ENCODE measurements at regions not wholly inside any gene's neighbourhood (a gene's known extent, or its start where the extent isn't known, plus 50 kb on each side); places are given as distances from the start of the nearest gene placed in this dataset.

- no peaks in the 10 kb centered on the region for H3K9me3 Mint-ChIP-seq
- H3K27me3 Mint-ChIP-seq (ENCODE audit: low read depth), result no peaks in the 10 kb centered on the region
- no peak for DNase-seq (ENCODE audit: low read depth, low spot score)
- no peaks in the 10 kb centered on the region for H3K36me3 Mint-ChIP-seq (ENCODE audit: low read depth)
- H3K4me3 Mint-ChIP-seq, result no peak overlapping the region
- H3K27ac Mint-ChIP-seq (ENCODE audit: unreplicated experiment), result no peak overlapping the region
- H3K4me1 Mint-ChIP-seq, result no peaks in the 10 kb centered on the region
- TF ChIP-seq, protein P1, sequence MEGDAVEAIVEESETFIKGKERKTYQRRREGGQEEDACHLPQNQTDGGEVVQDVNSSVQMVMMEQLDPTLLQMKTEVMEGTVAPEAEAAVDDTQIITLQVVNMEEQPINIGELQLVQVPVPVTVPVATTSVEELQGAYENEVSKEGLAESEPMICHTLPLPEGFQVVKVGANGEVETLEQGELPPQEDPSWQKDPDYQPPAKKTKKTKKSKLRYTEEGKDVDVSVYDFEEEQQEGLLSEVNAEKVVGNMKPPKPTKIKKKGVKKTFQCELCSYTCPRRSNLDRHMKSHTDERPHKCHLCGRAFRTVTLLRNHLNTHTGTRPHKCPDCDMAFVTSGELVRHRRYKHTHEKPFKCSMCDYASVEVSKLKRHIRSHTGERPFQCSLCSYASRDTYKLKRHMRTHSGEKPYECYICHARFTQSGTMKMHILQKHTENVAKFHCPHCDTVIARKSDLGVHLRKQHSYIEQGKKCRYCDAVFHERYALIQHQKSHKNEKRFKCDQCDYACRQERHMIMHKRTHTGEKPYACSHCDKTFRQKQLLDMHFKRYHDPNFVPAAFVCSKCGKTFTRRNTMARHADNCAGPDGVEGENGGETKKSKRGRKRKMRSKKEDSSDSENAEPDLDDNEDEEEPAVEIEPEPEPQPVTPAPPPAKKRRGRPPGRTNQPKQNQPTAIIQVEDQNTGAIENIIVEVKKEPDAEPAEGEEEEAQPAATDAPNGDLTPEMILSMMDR (conservative IDR thresholded peaks at IDR 0.05), result no peak
These were observed 257.4 kb downstream of the BRD1 start for GRCh38 chr22:49570032-49570848.

GRCh38 chr22:49569286-49570031, 258.2 kb downstream of the BRD1 start:
- no peaks in the 10 kb centered on the region for H3K9me3 Mint-ChIP-seq
- H3K36me3 Mint-ChIP-seq (ENCODE audit: low read depth), result no peaks in the 10 kb centered on the region
- TF ChIP-seq, protein P1 (conservative IDR thresholded peaks at IDR 0.05), result no peak
- no peaks in the 10 kb centered on the region for H3K27me3 Mint-ChIP-seq (ENCODE audit: low read depth)
- H3K4me3 Mint-ChIP-seq, result no peak overlapping the region
- H3K4me1 Mint-ChIP-seq, result no peaks in the 10 kb centered on the region
- H3K27ac Mint-ChIP-seq (ENCODE audit: unreplicated experiment), result no peak overlapping the region
- no peak for DNase-seq (ENCODE audit: low read depth, low spot score)

GRCh38 chr22:49568751-49569285, 258.9 kb downstream of the BRD1 start:
- Mint-ChIP-seq H3K27ac (ENCODE audit: unreplicated experiment) (no peak overlapping the region), H3K4me1 (no peaks in the 10 kb centered on the region), H3K36me3 (ENCODE audit: low read depth) (no peaks in the 10 kb centered on the region), H3K27me3 (ENCODE audit: low read depth) (no peaks in the 10 kb centered on the region), H3K4me3 (no peak overlapping the region), H3K9me3 (no peaks in the 10 kb centered on the region)
- DNase-seq (ENCODE audit: low read depth, low spot score), result no peak
- TF ChIP-seq, protein P1 (conservative IDR thresholded peaks at IDR 0.05), result no peak

GRCh38 chr22:49567899-49568750, 259.5 kb downstream of the BRD1 start:
- Mint-ChIP-seq H3K27me3 (ENCODE audit: low read depth) (no peaks in the 10 kb centered on the region), H3K36me3 (ENCODE audit: low read depth) (no peaks in the 10 kb centered on the region), H3K27ac (ENCODE audit: unreplicated experiment) (peak overlapping the region; percentile 45), H3K4me1 (no peaks in the 10 kb centered on the region), H3K4me3 (no peak overlapping the region), H3K9me3 (no peaks in the 10 kb centered on the region)
- TF ChIP-seq, protein P1 (conservative IDR thresholded peaks at IDR 0.05), result no peak
- DNase-seq (ENCODE audit: low read depth, low spot score), result no peak

DNA sequence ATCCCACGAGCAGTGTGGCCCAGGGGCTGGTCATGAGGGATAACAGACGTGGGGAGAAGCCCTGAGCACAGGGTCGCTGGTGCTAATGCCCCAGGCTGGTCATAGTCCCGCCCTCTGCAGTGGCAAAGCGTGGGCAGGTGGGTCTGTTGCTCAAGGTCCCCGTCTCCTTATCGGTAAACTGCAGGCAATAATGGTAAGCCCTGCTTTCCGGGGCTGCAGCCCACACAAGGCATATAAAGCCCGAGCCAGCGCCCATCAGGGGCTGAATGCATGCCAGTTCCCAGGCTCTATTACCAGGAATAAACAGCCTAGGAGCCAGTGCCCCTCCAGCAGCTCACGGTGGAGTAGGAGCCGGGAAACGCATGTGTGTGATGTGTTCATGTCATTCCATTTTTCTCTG, 261.0 kb downstream of the BRD1 start:
- TF ChIP-seq, protein P1 (conservative IDR thresholded peaks at IDR 0.05), result no peak
- Mint-ChIP-seq H3K4me1 (no peaks in the 10 kb centered on the region), H3K27me3 (ENCODE audit: low read depth) (no peaks in the 10 kb centered on the region), H3K36me3 (ENCODE audit: low read depth) (no peaks in the 10 kb centered on the region), H3K4me3 (no peak overlapping the region), H3K27ac (ENCODE audit: unreplicated experiment) (no peak overlapping the region), H3K9me3 (no peaks in the 10 kb centered on the region)
- no peak for DNase-seq (ENCODE audit: low read depth, low spot score)

Measured in neural crest cell (in vitro differentiated cells).